A549 (cell line): ENCODE measurements at regions not wholly inside any gene's neighbourhood (a gene's known extent, or its start where the extent isn't known, plus 50 kb on each side); places are given as distances from the start of the nearest gene placed in this dataset.

Experiments
- BHLHE40 ChIP-seq: IDR thresholded peaks from 2 replicates; pipeline ENCODE4 v1.6.1; 2012; ENCODE audit warnings: low read depth, low read length, inconsistent platforms
- CEBPB ChIP-seq, 2 experiments: fragments of >200 bp in 1 of 2; sonication (Bioruptor Twin) in 1 of 2; formaldehyde crosslinking in 1 of 2; IDR thresholded peaks; 2 replicates each; pipeline ENCODE4 v1.6.1; 2012 to 2016
- CHD2 ChIP-seq: fragments of 150-350 bp; IDR thresholded peaks from 2 replicates; pipeline ENCODE4 v1.6.1; 2014; ENCODE audit warnings: low read length; ENCODE audit not compliant: partially characterized antibody
- CTCF ChIP-seq: fragments of >200 bp; sonication (Bioruptor Twin); formaldehyde crosslinking; IDR thresholded peaks from 3 replicates; pipeline ENCODE4 v1.5.1; 2016
- EP300 ChIP-seq, 2 experiments: fragments of >200 bp; sonication (Bioruptor Twin); formaldehyde crosslinking; IDR thresholded peaks; 2 replicates in 1 of 2; 3 replicates in 1 of 2; pipeline ENCODE4 v1.6.1; 2016 to 2017
- MAX ChIP-seq: IDR thresholded peaks from 2 replicates; pipeline ENCODE4 v1.6.1; 2012
- POLR2A ChIP-seq: IDR thresholded peaks from 2 replicates; pipeline ENCODE4 v1.6.1; 2012; ENCODE audit warnings: mild to moderate bottlenecking, low read length
- REST ChIP-seq: fragments of 200-600 bp; sonication (generic); IDR thresholded peaks from 2 replicates; pipeline ENCODE4 v1.6.1; 2016; ENCODE audit warnings: antibody characterized with exemption, mild to moderate bottlenecking, moderate library complexity
- TFCP2L1 ChIP-seq: fragments of 250-450 bp; sonication (Bioruptor Pico); IDR thresholded peaks from 2 replicates; pipeline ENCODE4 v1.5.0; 2021; ENCODE audit warnings: mild to moderate bottlenecking
- USF2 ChIP-seq: fragments of 450-650 bp; IDR thresholded peaks from 2 replicates; pipeline ENCODE4 v1.6.1; 2014; ENCODE audit warnings: antibody characterized with exemption
- ZC3H11A ChIP-seq: fragments of 450-650 bp; IDR thresholded peaks from 2 replicates; pipeline ENCODE4 v1.6.1; 2014; ENCODE audit warnings: antibody characterized with exemption, mild to moderate bottlenecking

- TF ChIP-seq POLR2A: no peak
- no peak for TF ChIP-seq CTCF
- TF ChIP-seq ZC3H11A: no peak
- TF ChIP-seq USF2: no peak
- no peak for TF ChIP-seq CHD2
- TF ChIP-seq CEBPB (IDR thresholded peaks at IDR 0.05): no peak
- TF ChIP-seq REST: no peak
- TF ChIP-seq EP300 (IDR thresholded peaks at IDR 0.05): no peak
- no peak for TF ChIP-seq TFCP2L1 (CRISPR knock-in tag)
- no peak for TF ChIP-seq BHLHE40
- no peak for TF ChIP-seq MAX
These were observed 841.6 kb upstream of the GJE1 start for GRCh38 chr6:141290941-141291721.
